Left colon (tissue), 2 donors: ENCODE measurements at regions not wholly inside any gene's neighbourhood (a gene's known extent, or its start where the extent isn't known, plus 50 kb on each side); places are given as distances from the start of the nearest gene placed in this dataset.
"Not testable (repeated sequence)": the region's sequence is repeated elsewhere in the genome, so short reads cannot be mapped to it uniquely, and the experiment has no call there.

Experiments used
- ATAC-seq: fragments of 200-7000 bp; cut with Tn5 transposase; one replicate; pipeline ENCODE4 v1.9.1; 2020; ENCODE audit warnings: mild to moderate bottlenecking, moderate library complexity
- DNase-seq, 2 donors: peaks; one replicate each; pipeline ENCODE4 v3.0.0-alpha.2; 2020
- intact Hi-C, 2 donors: fragments of 100-400 bp; cut with DNase I in 1 of 2; cut with micrococcal nuclease in 1 of 2; formaldehyde crosslinking; loops; one replicate each; pipeline versions ENCODE4 v1.11.2 to v1.14.0; 2022; cut with DNase I, micrococcal nuclease
- donor health status: DM: no; HTN: no; CAD: no.
- donor health status: DM: yes; HTN: yes; CAD: no.

GRCh38 chr6:27138837-27139755, 108.4 kb upstream of the PRSS16 start:
- ATAC-seq (peak; percentile 75), DNase-seq (peak; percentile 71 to 73)
- intact Hi-C loops, result no loop called here

DNA sequence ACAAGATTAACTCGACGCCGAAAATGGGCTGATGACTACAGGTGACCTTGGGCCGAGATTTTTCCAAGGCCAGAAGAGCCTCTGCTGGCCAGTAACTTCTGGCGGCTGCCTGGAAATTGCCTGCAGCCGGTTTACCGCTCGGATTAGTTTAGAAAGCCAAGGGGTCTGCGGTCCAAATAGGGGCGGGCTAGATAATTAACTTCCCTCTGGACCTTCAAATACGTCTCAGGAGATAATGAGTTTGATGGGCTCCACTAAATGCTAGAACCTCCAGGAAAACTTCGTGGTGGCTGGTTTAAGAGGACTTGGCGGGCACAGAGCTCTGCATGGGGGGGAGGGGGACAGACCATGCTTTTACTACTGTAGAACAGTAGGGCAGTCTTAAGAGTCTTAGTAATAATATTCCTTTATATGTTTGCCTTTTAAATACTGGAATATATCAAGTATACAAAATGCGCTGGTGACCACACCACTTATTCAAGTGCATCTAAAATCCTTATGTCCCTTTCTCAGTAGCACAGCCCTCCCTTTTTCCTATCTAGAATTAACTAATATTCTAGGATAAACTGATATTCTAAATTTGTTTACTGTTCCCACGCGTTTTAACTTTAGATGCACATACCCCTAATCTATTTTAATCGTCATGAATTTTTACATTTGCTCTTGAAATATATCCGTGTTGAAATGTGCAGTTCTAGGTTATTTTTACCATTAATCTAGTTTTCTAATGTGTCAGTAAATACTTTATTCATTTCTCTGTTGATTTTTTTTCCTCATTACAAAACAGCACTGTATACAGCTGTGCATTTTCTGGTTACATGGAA, 107.5 kb upstream of the PRSS16 start:
- peak in 1 of 2 donors; percentile 45 for DNase-seq
- ATAC-seq, result peak; percentile 59
- intact Hi-C loops, result no loop called here

- DNase-seq (no peak), ATAC-seq (no peak)
- intact Hi-C loops, result no loop called here
Measured at GRCh38 chr6:27140999-27141528, 106.4 kb upstream of the PRSS16 start.

DNA sequence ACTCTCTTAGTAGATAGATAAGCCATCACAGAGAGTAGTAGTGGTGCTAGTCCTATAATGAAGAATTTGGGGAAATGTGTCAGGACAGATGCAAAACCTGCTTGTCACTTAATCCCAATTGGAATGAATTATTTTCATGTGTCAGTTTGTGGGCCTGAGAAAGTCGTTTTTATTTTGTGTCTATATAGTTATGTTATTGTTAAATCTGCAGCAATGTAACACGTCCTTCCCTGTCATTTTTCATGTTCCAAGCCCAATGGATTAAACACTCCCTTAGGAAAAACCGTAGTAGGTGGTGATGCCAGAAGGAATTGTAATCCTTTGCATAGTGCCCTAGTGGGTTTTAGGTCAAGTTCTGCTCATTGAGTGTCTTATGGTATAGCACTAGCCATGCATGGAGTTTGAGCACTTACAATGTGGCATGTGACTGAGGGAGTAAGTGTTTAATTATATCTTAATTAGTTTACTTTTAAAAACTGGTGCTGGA, 105.9 kb upstream of the PRSS16 start:
- ATAC-seq, result no peak
- intact Hi-C loops, result no loop called here
- DNase-seq, result no peak

DNA sequence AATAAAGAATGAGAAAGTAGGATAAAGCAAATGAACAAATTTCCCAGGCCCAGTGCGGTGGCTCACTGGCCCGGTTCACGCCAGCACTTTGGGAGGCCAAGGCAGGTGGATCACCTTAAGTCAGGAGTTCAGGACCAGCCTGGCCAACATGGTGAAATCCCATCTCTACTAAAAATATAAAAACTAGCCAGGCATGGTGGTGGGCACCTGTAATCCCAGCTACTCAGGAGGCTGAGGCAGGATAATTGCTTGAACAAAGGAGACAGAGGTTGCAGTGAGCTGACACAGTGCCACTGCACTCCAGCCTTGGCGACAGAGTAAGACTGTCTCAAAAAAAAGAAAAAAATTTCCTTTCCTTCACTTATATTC, 104.5 kb upstream of the PRSS16 start:
- intact Hi-C loops, ATAC-seq, DNase-seq: not testable (repeated sequence)

GRCh38 chr6:27143474-27144026, 104.0 kb upstream of the PRSS16 start:
- ATAC-seq (no peak), DNase-seq (no peak)
- intact Hi-C loops, result no loop called here

- DNase-seq (peak in 1 of 2 donors; percentile 18), ATAC-seq (no peak)
- intact Hi-C loops, result no loop called here
Measured at GRCh38 chr6:27144740-27145079, 102.8 kb upstream of the PRSS16 start.

- DNase-seq (peak; percentile 73 to 88), ATAC-seq (peak; percentile 74)
- intact Hi-C loops, result no loop called here
Measured at GRCh38 chr6:27145731-27146455, 101.6 kb upstream of the PRSS16 start.

DNA sequence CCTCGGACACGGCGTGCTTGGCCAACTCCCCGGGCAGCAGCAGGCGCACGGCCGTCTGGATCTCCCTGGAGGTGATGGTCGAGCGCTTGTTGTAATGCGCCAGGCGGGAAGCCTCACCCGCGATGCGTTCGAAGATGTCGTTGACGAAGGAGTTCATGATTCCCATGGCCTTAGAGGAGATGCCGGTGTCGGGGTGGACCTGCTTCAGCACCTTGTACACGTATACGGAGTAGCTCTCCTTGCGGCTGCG, 101.1 kb upstream of the PRSS16 start:
- DNase-seq, intact Hi-C loops: not testable (repeated sequence)
- ATAC-seq, result peak; percentile 10

- intact Hi-C loops, result no loop called here
- ATAC-seq, result peak; percentile 88
Measured at GRCh38 chr6:27146706-27147505, 100.6 kb upstream of the PRSS16 start.

GRCh38 chr6:27148404-27148795, 99.1 kb upstream of the PRSS16 start:
- DNase-seq (no peak), ATAC-seq (no peak)
- intact Hi-C loops, result no loop called here

More at GRCh38 chr6:27146706-27147505, 100.6 kb upstream of the PRSS16 start:
- peak; percentile 84 to 85 for DNase-seq

GRCh38 chr6:27149150-27149549, 98.4 kb upstream of the PRSS16 start:
- no peak for ATAC-seq
- no peak for DNase-seq
- intact Hi-C loops, result no loop called here

GRCh38 chr6:27154696-27155095, 92.8 kb upstream of the PRSS16 start:
- intact Hi-C loops, result no loop called here
- ATAC-seq (no peak), DNase-seq (no peak)

- DNase-seq (no peak), ATAC-seq (peak; percentile 43)
- intact Hi-C loops, result no loop called here
Measured at GRCh38 chr6:27156874-27157458, 90.5 kb upstream of the PRSS16 start.

- intact Hi-C loops, result no loop called here
- ATAC-seq (peak; percentile 81), DNase-seq (peak; percentile 60 to 81)
Measured at GRCh38 chr6:27157459-27158315, 89.8 kb upstream of the PRSS16 start.

GRCh38 chr6:27158316-27158643, 89.2 kb upstream of the PRSS16 start:
- intact Hi-C loops, result no loop called here
- DNase-seq, result no peak
- no peak for ATAC-seq

DNA sequence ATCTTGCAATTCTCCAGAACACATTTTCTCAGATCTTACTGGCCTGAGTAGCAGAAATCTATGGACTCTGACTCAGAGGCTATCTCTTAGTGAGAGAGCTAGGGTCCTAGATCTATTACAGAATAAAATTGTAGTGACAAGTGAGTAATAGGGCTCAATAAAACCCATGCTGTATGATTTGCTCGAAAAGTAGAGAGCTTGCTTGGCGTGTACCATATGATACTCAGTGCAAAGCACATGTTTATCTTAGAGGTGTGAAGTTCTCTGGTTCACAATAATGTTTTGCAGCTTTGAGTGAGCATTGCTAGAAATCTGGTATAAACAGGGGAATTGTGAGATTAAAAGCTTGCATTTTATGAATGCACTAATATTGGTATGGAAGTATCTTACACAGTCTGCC, 87.8 kb upstream of the PRSS16 start:
- DNase-seq (no peak), ATAC-seq (no peak)
- intact Hi-C loops, result loop anchor here in 1 of 2 donors (5.0 kb wide), 1 partner anchor 37 kb away; no protein-coding TSS in a partner anchor
